Nephron progenitor cell (in vitro differentiated cells): ENCODE measurements at regions not wholly inside any gene's neighbourhood (a gene's known extent, or its start where the extent isn't known, plus 50 kb on each side); places are given as distances from the start of the nearest gene placed in this dataset.
"Not testable (repeated sequence)": the region's sequence is repeated elsewhere in the genome, so short reads cannot be mapped to it uniquely, and the experiment has no call there.

Experiments
- DNase-seq: peaks from one replicate; pipeline ENCODE4 v3.0.0; 2021
- H3K27ac Mint-ChIP-seq: 2 replicates; pipeline ENCODE4 v1.8.0; 2021; ENCODE audit warnings: mild to moderate bottlenecking, moderate library complexity, mixed read lengths
- H3K27me3 Mint-ChIP-seq: 2 replicates; pipeline ENCODE4 v1.8.0; 2021; ENCODE audit warnings: mild to moderate bottlenecking, low read depth, mixed read lengths; ENCODE audit not compliant: poor library complexity
- H3K36me3 Mint-ChIP-seq: 2 replicates; pipeline ENCODE4 v1.8.0; 2021; ENCODE audit warnings: low read depth, mixed read lengths
- H3K4me1 Mint-ChIP-seq: 2 replicates; pipeline ENCODE4 v1.8.0; 2021; ENCODE audit warnings: mixed read lengths
- H3K4me3 Mint-ChIP-seq: 2 replicates; pipeline ENCODE4 v1.8.0; 2021; ENCODE audit warnings: mild to moderate bottlenecking, moderate library complexity, mixed read lengths
- H3K9me3 Mint-ChIP-seq: 2 replicates; pipeline ENCODE4 v1.8.0; 2021; ENCODE audit warnings: mild to moderate bottlenecking, moderate library complexity, mixed read lengths
- TF ChIP-seq, protein P1 (sequence below): fragments of 200-600 bp; sonication (generic); IDR thresholded peaks from 2 replicates; pipeline ENCODE4 v1.5.0; 2021; ENCODE audit warnings: antibody characterized with exemption

DNA sequence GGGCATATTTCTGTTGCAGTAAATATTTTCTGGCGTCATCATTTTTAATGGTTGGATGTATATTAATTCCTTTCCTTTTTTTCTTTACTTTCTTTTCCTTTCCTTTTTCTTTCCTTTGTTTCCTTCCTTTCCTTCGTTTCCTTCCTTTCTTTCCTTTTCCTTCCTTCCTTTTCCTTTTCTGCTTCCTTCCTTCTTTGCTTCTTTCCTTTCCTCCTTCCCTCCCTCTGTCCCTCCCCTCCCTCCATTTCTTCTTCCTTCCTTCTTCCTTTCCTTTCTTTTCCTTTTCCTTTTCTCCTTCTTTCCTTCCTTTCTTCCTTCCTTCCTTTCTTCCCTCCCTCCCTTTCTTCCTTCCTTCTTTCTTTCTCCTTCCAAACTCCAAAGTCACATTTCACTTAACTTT, 54.9 kb upstream of the LYSMD4 start:
- Mint-ChIP-seq H3K27me3 (peaks cover 46% of the 10 kb centered on the region), H3K9me3 (no peaks in the 10 kb centered on the region), H3K4me3 (no peak overlapping the region), H3K36me3 (no peaks in the 10 kb centered on the region), H3K4me1 (no peaks in the 10 kb centered on the region), H3K27ac (no peak overlapping the region)
- no peak for DNase-seq
- TF ChIP-seq, protein P1, sequence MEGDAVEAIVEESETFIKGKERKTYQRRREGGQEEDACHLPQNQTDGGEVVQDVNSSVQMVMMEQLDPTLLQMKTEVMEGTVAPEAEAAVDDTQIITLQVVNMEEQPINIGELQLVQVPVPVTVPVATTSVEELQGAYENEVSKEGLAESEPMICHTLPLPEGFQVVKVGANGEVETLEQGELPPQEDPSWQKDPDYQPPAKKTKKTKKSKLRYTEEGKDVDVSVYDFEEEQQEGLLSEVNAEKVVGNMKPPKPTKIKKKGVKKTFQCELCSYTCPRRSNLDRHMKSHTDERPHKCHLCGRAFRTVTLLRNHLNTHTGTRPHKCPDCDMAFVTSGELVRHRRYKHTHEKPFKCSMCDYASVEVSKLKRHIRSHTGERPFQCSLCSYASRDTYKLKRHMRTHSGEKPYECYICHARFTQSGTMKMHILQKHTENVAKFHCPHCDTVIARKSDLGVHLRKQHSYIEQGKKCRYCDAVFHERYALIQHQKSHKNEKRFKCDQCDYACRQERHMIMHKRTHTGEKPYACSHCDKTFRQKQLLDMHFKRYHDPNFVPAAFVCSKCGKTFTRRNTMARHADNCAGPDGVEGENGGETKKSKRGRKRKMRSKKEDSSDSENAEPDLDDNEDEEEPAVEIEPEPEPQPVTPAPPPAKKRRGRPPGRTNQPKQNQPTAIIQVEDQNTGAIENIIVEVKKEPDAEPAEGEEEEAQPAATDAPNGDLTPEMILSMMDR = no peak

DNA sequence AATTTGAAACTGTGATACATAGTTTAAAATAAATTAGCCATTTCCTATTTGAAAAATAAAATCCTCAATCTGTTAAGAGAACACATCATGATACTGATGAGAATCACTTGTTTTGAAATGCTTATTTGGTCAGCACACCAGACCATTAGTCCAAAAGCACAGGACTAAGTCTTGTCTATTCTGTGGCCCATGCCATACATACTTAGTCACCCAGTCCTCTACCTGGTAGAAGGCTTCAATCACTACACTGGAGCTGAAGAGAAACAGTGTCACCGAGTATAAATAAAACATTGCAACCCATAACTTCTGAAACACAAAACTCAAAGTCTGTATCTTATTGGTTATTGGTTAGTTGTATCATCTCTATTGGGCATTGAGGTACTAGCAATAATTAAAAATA, 51.6 kb upstream of the LYSMD4 start:
- not testable (repeated sequence) for H3K27ac Mint-ChIP-seq, H3K4me3 Mint-ChIP-seq, H3K36me3 Mint-ChIP-seq, H3K4me1 Mint-ChIP-seq, DNase-seq, H3K9me3 Mint-ChIP-seq
- H3K27me3 Mint-ChIP-seq = peaks cover 36% of the 10 kb centered on the region

DNA sequence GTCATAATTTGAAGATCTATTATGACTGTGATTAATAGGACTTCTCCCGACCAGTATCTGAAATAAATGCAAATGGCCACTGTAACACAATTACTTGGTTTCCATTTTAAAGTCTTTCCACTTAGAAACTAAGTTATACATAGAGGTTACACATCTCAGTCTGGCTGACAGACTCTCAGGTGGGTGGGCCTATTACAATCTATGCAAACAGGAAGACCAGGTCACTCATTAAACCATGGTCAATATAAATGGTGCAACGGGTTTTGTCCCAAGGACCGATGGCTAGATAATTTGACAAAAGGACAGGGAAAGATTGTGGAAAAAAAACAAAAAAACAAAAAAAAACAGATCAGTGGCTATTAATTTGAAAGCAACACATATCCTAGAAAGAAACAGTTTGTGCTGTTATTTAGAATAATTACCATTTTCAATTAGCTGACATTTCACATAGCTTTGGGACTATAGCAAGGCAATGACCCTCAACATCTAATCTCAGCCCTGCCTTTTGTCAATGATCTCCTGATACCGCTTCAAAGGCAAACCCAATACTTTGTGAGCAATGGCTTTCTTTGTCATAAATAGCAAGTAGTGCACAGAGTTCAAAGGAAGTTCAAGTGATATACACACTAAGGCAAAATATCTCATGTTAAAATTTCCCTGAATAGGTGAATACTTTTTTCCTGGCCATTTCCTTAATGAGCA, 50.8 kb upstream of the LYSMD4 start:
- not testable (repeated sequence) for H3K36me3 Mint-ChIP-seq, H3K4me1 Mint-ChIP-seq, H3K4me3 Mint-ChIP-seq, H3K9me3 Mint-ChIP-seq, H3K27ac Mint-ChIP-seq, DNase-seq
- peaks cover 30% of the 10 kb centered on the region for H3K27me3 Mint-ChIP-seq
